HFF-Myc (cell line): ENCODE measurements at regions not wholly inside any gene's neighbourhood (a gene's known extent, or its start where the extent isn't known, plus 50 kb on each side); places are given as distances from the start of the nearest gene placed in this dataset.

Experiments used
- DNase-seq: peaks from one replicate; pipeline ENCODE4 v3.0.0-alpha.2; 2011; ENCODE audit warnings: low read depth; ENCODE audit errors: extremely low read depth
- H3K4me3 ChIP-seq: replicated peaks from 2 replicates; pipeline ENCODE4 v1.5.1; 2011; ENCODE audit warnings: low read depth, mild to moderate bottlenecking, control low read depth, low read length
- CTCF ChIP-seq: IDR thresholded peaks from 2 replicates; pipeline ENCODE4 v1.5.1; 2012; ENCODE audit warnings: mild to moderate bottlenecking, low read depth, low read length, control low read depth; ENCODE audit errors: missing control alignments

- H3K4me3 ChIP-seq, result no peak overlapping the region
- no peak for DNase-seq
- no peak for TF ChIP-seq CTCF
Observed at GRCh38 chr12:25713264-25713663, 160.2 kb upstream of the LMNTD1 start.

DNA sequence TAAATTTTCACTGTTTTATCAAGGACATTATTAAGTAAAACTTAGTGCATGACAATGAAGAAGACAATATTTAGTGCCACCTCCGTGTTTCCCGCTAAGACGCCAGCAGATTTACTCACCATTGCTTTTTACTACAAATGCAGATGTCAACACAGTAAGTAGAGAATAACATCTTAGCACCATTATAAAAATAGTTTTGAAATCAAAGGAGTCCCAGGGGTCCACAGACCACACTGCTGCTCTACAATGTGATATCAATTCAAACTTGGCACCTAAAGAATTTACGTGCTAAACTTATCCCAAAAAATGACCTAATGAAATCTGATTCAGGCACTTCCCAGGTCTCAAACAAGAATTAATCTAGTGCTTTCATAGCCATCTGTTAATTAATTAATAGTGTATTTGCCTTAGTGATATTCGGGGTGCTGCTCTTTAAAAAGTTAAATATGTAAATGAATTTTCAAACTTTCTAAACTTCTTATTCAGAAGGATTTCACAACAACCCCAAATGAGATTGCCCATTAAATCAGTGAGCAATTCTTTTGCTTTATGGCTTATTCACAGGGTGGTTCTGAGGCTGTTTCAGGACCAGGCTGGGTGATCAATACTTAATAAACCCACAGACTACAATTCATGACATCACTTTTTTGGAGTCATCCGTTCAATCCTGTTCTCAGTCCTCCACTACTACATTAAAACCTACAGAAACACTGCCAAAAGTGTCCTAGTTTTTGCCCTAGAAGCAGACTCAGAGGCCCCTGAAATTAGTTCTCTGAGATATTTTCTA lies 161.3 kb upstream of the LMNTD1 start:
- no peak overlapping the region for H3K4me3 ChIP-seq
- no peak for TF ChIP-seq CTCF
- DNase-seq, result no peak

- no peak for TF ChIP-seq CTCF
- DNase-seq, result no peak
- no peak overlapping the region for H3K4me3 ChIP-seq
Observed at GRCh38 chr12:25715102-25715501, 162.0 kb upstream of the LMNTD1 start.

DNA sequence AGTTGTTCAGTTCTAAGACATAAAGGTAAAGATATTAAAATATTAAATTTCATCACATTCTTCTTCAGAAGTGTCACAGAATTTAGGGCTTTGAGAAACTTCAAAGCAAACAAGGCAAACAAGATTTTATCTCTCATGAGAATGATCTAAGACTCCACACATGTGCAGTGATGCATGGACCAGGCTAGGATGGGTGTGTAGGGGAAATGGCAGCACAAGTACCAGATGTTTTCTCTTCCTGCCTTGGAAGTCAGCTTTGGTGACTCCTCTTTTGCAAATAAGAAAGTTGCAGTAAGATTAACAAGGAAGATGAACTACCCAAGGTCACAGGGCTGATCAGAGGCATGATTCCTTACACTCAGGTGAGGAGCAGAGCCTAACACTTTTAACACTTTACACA lies 163.8 kb upstream of the LMNTD1 start:
- peak; percentile 70 for DNase-seq
- no peak for TF ChIP-seq CTCF
- H3K4me3 ChIP-seq, result no peak overlapping the region

- no peak for DNase-seq
- TF ChIP-seq CTCF, result no peak
- H3K4me3 ChIP-seq, result no peak overlapping the region
Observed at GRCh38 chr12:25717552-25717951, 164.5 kb upstream of the LMNTD1 start.

GRCh38 chr12:25718081-25718731 lies 165.1 kb upstream of the LMNTD1 start:
- no peak for TF ChIP-seq CTCF
- no peak overlapping the region for H3K4me3 ChIP-seq
- no peak for DNase-seq
